A673 (cell line): ENCODE measurements at regions not wholly inside any gene's neighbourhood (a gene's known extent, or its start where the extent isn't known, plus 50 kb on each side); places are given as distances from the start of the nearest gene placed in this dataset.

Experiments used
- BruUV-seq: library from RNA; stranded (reverse); fragments of 400-500 nt; replicated peaks from 2 replicates; lab custom pipeline; 2021; lab: Mats Ljungman, UMichigan
- CTCF ChIA-PET: fragments of 300-600 bp; sonication (Branson Sonifier 250); formaldehyde crosslinking; loops from one replicate; lab custom pipeline; 2022; ENCODE audit warnings: antibody characterized with exemption; lab: Charles Lee
- POLR2A ChIA-PET: fragments of 300-600 bp; sonication (Branson Sonifier 250); formaldehyde crosslinking; loops from one replicate; lab custom pipeline; 2022; ENCODE audit warnings: antibody characterized with exemption; ENCODE audit not compliant: low non-redundant PET; lab: Charles Lee
- DNase-seq: peaks from one replicate; pipeline ENCODE4 v3.0.0-alpha.2; 2015; ENCODE audit warnings: low spot score
- H3K27ac ChIP-seq: fragments of 200-600 bp; sonication (generic); 2 replicates; pipeline ENCODE4 v1.5.1; 2016; ENCODE audit warnings: mixed run types, low read depth, mild to moderate bottlenecking, mixed read lengths, antibody characterized with exemption, low read length; ENCODE audit not compliant: poor library complexity, severe bottlenecking
- H3K27me3 ChIP-seq: fragments of 200-600 bp; sonication (generic); replicated peaks from 2 replicates; pipeline ENCODE4 v1.6.1; 2017; ENCODE audit warnings: mixed run types, low read depth, mild to moderate bottlenecking, mixed read lengths, antibody characterized with exemption, low read length; ENCODE audit not compliant: insufficient read depth, poor library complexity
- H3K36me3 ChIP-seq: fragments of 200-600 bp; sonication (generic); 2 replicates; pipeline ENCODE4 v1.6.1; 2016; ENCODE audit warnings: mixed run types, mild to moderate bottlenecking, mixed read lengths, antibody characterized with exemption, low read length; ENCODE audit not compliant: insufficient read depth, poor library complexity, severe bottlenecking
- H3K4me1 ChIP-seq: fragments of 200-600 bp; sonication (generic); 2 replicates; pipeline ENCODE4 v1.6.1; 2017; ENCODE audit warnings: mixed run types, mild to moderate bottlenecking, mixed read lengths, antibody characterized with exemption, low read length; ENCODE audit not compliant: insufficient read depth, poor library complexity, severe bottlenecking
- H3K4me3 ChIP-seq: fragments of 200-600 bp; sonication (generic); 2 replicates; pipeline ENCODE4 v1.5.1; 2016; ENCODE audit warnings: low read depth, mixed run types, mild to moderate bottlenecking, mixed read lengths, low read length; ENCODE audit not compliant: poor library complexity, severe bottlenecking
- H3K9me3 ChIP-seq: fragments of 200-600 bp; sonication (generic); 2 replicates; pipeline ENCODE4 v1.6.1; 2016; ENCODE audit warnings: mixed run types, low read depth, mild to moderate bottlenecking, mixed read lengths, antibody characterized with exemption, low read length; ENCODE audit not compliant: poor library complexity, severe bottlenecking
- CTCF ChIP-seq: fragments of 300-800, 200-600 bp; sonication (generic); conservative IDR thresholded peaks from 2 replicates; pipeline ENCODE4 v1.5.1; 2017; ENCODE audit warnings: low read depth, mild to moderate bottlenecking, antibody characterized with exemption, low read length, moderate library complexity, mixed read lengths
- EZH2 ChIP-seq: fragments of 200-600 bp; sonication (generic); IDR thresholded peaks from 2 replicates; pipeline ENCODE4 v1.6.1; 2017; ENCODE audit warnings: borderline replicate concordance, low read depth, mild to moderate bottlenecking, mixed read lengths, antibody characterized with exemption, low read length; ENCODE audit not compliant: poor library complexity, severe bottlenecking
- intact Hi-C: fragments of 100-400 bp; cut with micrococcal nuclease; formaldehyde crosslinking; loops from one replicate; pipeline ENCODE4 v1.10.0; 2022; ENCODE audit not compliant: unreplicated experiment

GRCh38 chr5:174589011-174589410, 135.4 kb upstream of the MSX2 start:
- Histone ChIP-seq H3K4me1 (no peaks in the 10 kb centered on the region), H3K27me3 (peaks cover 4% of the 10 kb centered on the region), H3K4me3 (no peak overlapping the region), H3K9me3 (no peaks in the 10 kb centered on the region), H3K27ac (no peak overlapping the region), H3K36me3 (no peaks in the 10 kb centered on the region)
- CTCF ChIA-PET: no interaction called here
- POLR2A ChIA-PET: no interaction called here
- TF ChIP-seq EZH2 (no peak), CTCF (no peak)
- no peak for DNase-seq
- intact Hi-C loops: no loop called here
- BruUV-seq: no TSS peak

GRCh38 chr5:174589599-174589998, 134.8 kb upstream of the MSX2 start:
- no peaks in the 10 kb centered on the region for H3K36me3 ChIP-seq
- no peak overlapping the region for H3K4me3 ChIP-seq
- no TSS peak for BruUV-seq
- H3K27me3 ChIP-seq: peaks cover 4% of the 10 kb centered on the region
- intact Hi-C loops: no loop called here
- H3K9me3 ChIP-seq: no peaks in the 10 kb centered on the region
- ChIA-PET CTCF (no interaction called here), POLR2A (no interaction called here)
- DNase-seq: no peak
- no peak overlapping the region for H3K27ac ChIP-seq
- H3K4me1 ChIP-seq: no peaks in the 10 kb centered on the region
- TF ChIP-seq EZH2 (no peak), CTCF (no peak)

GRCh38 chr5:174590820-174591219, 133.6 kb upstream of the MSX2 start:
- DNase-seq: no peak
- ChIA-PET CTCF (no interaction called here), POLR2A (no interaction called here)
- no peaks in the 10 kb centered on the region for H3K9me3 ChIP-seq
- H3K4me3 ChIP-seq: no peak overlapping the region
- peaks cover 4% of the 10 kb centered on the region for H3K27me3 ChIP-seq
- TF ChIP-seq EZH2: no peak
- TF ChIP-seq CTCF: no peak
- no peaks in the 10 kb centered on the region for H3K4me1 ChIP-seq
- no TSS peak for BruUV-seq
- H3K36me3 ChIP-seq: no peaks in the 10 kb centered on the region
- intact Hi-C loops: no loop called here
- no peak overlapping the region for H3K27ac ChIP-seq
